GM23248 (cell line): ENCODE measurements at regions not wholly inside any gene's neighbourhood (a gene's known extent, or its start where the extent isn't known, plus 50 kb on each side); places are given as distances from the start of the nearest gene placed in this dataset.

Experiments
- DNase-seq: peaks from one replicate; pipeline ENCODE4 v3.0.0-alpha.2; 2015
- H2AFZ ChIP-seq: fragments of 200-600 bp; sonication (generic); 2 replicates; pipeline ENCODE4 v1.6.1; 2016; ENCODE audit warnings: antibody characterized with exemption
- H3F3A ChIP-seq: fragments of 200-600 bp; sonication (generic); 2 replicates; pipeline ENCODE4 v1.6.1; 2016; ENCODE audit warnings: mild to moderate bottlenecking, antibody characterized with exemption, mixed run types; ENCODE audit not compliant: insufficient read depth
- H3K27ac ChIP-seq: fragments of 200-600 bp; sonication (generic); 2 replicates; pipeline ENCODE4 v1.5.1; 2016; ENCODE audit warnings: mild to moderate bottlenecking
- H3K27me3 ChIP-seq: fragments of 200-600 bp; sonication (generic); replicated peaks from 2 replicates; pipeline ENCODE4 v1.6.1; 2016; ENCODE audit warnings: mild to moderate bottlenecking; ENCODE audit not compliant: insufficient read depth
- H3K36me3 ChIP-seq: fragments of 200-600 bp; sonication (generic); 2 replicates; pipeline ENCODE4 v1.6.1; 2016; ENCODE audit warnings: low read depth, mild to moderate bottlenecking
- H3K4me1 ChIP-seq: fragments of 200-600 bp; sonication (generic); 2 replicates; pipeline ENCODE4 v1.6.1; 2016; ENCODE audit warnings: mild to moderate bottlenecking; ENCODE audit not compliant: insufficient read depth
- H3K4me2 ChIP-seq: fragments of 200-600 bp; sonication (generic); one replicate; pipeline ENCODE4 v1.6.1; 2016; ENCODE audit warnings: mild to moderate bottlenecking; ENCODE audit not compliant: unreplicated experiment
- H3K4me3 ChIP-seq: fragments of 200-600 bp; sonication (generic); 2 replicates; pipeline ENCODE4 v1.5.1; 2016; ENCODE audit warnings: mild to moderate bottlenecking
- H3K79me2 ChIP-seq: fragments of 200-600 bp; sonication (generic); 2 replicates; pipeline ENCODE4 v1.6.1; 2016; ENCODE audit warnings: mild to moderate bottlenecking; ENCODE audit not compliant: insufficient read depth
- H3K9ac ChIP-seq: fragments of 200-600 bp; sonication (generic); 2 replicates; pipeline ENCODE4 v1.6.1; 2016; ENCODE audit warnings: mild to moderate bottlenecking
- H3K9me2 ChIP-seq: fragments of 200-600 bp; sonication (generic); 2 replicates; pipeline ENCODE4 v1.6.1; 2016; ENCODE audit warnings: mixed run types, mild to moderate bottlenecking, moderate library complexity; ENCODE audit not compliant: insufficient read depth
- H3K9me3 ChIP-seq: fragments of 200-600 bp; sonication (generic); one replicate; pipeline ENCODE4 v1.6.1; 2017; ENCODE audit warnings: low read depth
- H4K20me1 ChIP-seq: fragments of 200-600 bp; sonication (generic); 2 replicates; pipeline ENCODE4 v1.6.0; 2016; ENCODE audit not compliant: insufficient read depth
- EZH2 ChIP-seq: fragments of 200-600 bp; sonication (generic); IDR thresholded peaks from 2 replicates; pipeline ENCODE4 v1.6.1; 2018; ENCODE audit warnings: antibody characterized with exemption, mild to moderate bottlenecking; ENCODE audit not compliant: insufficient read depth, poor library complexity, severe bottlenecking
- EZH2phosphoT487 ChIP-seq: fragments of 200-600 bp; sonication (generic); IDR thresholded peaks from 2 replicates; pipeline ENCODE4 v1.6.1; 2018; ENCODE audit warnings: antibody characterized with exemption, moderate library complexity, mild to moderate bottlenecking, low read depth; ENCODE audit not compliant: insufficient read depth
- WGBS, 2 experiments: methylation state at CpG; one replicate each; pipeline ENCODE4 v1.1.6; 2015 to 2017; ENCODE audit warnings: low lambda C conversion rate in 2 of 2, low coverage in 1 of 2; ENCODE audit errors: missing lambda C conversion rate in 2 of 2; 5-methylcytosine and 5-hydroxymethylcytosine counted together
- in situ Hi-C: fragments of 300-500 bp; cut with MboI; formaldehyde crosslinking; loops from 2 replicates; pipeline ENCODE4 v1.15.0; 2020

DNA sequence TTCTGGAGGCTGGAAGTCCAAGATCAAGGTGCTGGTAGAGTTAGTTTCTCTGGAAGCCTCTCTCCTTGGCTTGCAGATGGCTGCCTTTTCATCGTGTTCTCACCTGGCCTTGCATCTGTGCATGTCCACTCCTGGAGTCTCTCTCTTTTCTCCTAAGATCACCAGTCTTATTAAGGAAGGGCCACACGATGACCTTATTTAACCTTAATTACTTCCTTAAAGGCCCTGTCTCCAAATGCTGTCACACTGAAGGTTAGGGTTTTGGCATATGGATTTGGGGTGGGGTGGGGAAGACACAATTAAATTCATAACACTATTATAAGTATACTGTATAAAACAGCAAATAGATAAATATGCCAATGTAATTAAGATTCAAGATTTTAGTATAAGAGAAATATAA, 402.4 kb upstream of the HS6ST1 start:
- TF ChIP-seq EZH2 (no peak), EZH2phosphoT487 (no peak)
- Histone ChIP-seq H3K9me2 (no peaks in the 10 kb centered on the region), H3F3A (no peaks in the 10 kb centered on the region), H3K79me2 (no peaks in the 10 kb centered on the region), H3K36me3 (no peaks in the 10 kb centered on the region), H3K4me3 (no peak overlapping the region), H3K9ac (no peak overlapping the region), H3K4me2 (no peak overlapping the region), H4K20me1 (no peaks in the 10 kb centered on the region), H3K27ac (no peak overlapping the region), H3K9me3 (no peaks in the 10 kb centered on the region), H3K4me1 (peaks cover 1% of the 10 kb centered on the region; the same call in 1 of the 2 replicates), H2AFZ (no peak overlapping the region), H3K27me3 (peaks cover 18% of the 10 kb centered on the region)
- in situ Hi-C loops: no loop called here
- WGBS, 2 experiments: 60 to 63% methylated on average over 2 of the region's 2 CpGs
- DNase-seq: no peak

DNA sequence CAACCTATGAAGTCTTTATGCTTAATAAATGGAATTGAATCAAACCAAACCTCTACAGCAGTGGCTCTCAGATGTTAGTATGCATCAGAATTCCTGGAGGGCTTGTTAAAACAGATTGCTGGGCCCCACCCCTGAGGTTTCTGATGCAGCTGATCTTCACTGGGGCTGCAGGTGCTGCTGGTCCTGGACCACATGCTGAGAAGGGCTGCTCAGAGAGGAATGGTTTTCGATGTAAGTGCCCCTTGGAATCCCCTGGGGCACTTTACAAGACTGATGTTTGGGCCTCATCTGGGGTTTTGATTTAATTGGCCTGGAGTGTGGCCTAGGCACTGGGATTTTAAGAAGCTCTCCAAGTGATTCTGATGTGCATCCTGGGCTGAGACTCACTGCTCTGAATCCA, 403.8 kb upstream of the HS6ST1 start:
- TF ChIP-seq EZH2 (no peak), EZH2phosphoT487 (no peak)
- H3K9me2 ChIP-seq: no peaks in the 10 kb centered on the region
- no peak overlapping the region for H2AFZ ChIP-seq
- H3K36me3 ChIP-seq: no peaks in the 10 kb centered on the region
- WGBS, 2 experiments: 47 to 62% methylated on average over 1 of the region's 1 CpG
- no peak overlapping the region for H3K4me3 ChIP-seq
- H3K79me2 ChIP-seq: no peaks in the 10 kb centered on the region
- in situ Hi-C loops: no loop called here
- peaks cover 9% of the 10 kb centered on the region for H3K27me3 ChIP-seq
- peaks cover 12% of the 10 kb centered on the region for H3K4me1 ChIP-seq
- DNase-seq: no peak
- H3K27ac ChIP-seq: no peak overlapping the region
- H3F3A ChIP-seq: peaks cover 12% of the 10 kb centered on the region
- no peaks in the 10 kb centered on the region for H3K9me3 ChIP-seq
- no peak overlapping the region for H3K4me2 ChIP-seq
- H3K9ac ChIP-seq: no peak overlapping the region
- H4K20me1 ChIP-seq: no peaks in the 10 kb centered on the region

DNA sequence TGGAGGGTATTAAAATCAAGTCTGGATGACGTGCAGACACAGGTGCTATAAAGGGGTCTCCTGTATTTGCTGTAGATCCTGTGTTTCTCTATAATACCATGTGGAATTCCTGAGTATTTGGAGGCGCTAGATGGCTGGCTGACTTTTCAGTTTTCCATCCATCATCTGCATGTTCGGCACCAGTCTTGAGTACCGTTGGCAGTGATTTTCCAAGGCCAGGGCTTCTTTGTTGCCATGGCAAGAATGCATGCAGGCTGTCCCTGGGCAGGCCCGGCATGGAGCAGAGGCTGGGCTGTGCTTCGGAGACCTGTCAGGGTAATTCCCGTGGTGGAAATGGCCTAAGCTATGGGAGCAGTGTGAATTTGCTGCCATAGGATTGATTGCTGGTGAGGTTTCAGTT, 405.9 kb upstream of the HS6ST1 start:
- H3K4me2 ChIP-seq: no peak overlapping the region
- H3K36me3 ChIP-seq: no peaks in the 10 kb centered on the region
- H3F3A ChIP-seq: peaks cover 27% of the 10 kb centered on the region
- H3K9me3 ChIP-seq: no peaks in the 10 kb centered on the region
- no peaks in the 10 kb centered on the region for H4K20me1 ChIP-seq
- TF ChIP-seq EZH2: no peak
- no peak for TF ChIP-seq EZH2phosphoT487
- H3K27ac ChIP-seq: no peak overlapping the region
- no peaks in the 10 kb centered on the region for H3K79me2 ChIP-seq
- H3K27me3 ChIP-seq: no peaks in the 10 kb centered on the region
- in situ Hi-C loops: no loop called here
- WGBS, 2 experiments: 82% methylated on average over 7 of the region's 7 CpGs
- H3K9ac ChIP-seq: no peak overlapping the region
- H3K4me3 ChIP-seq: no peak overlapping the region
- H3K9me2 ChIP-seq: no peaks in the 10 kb centered on the region
- no peak for DNase-seq
- peaks cover 21% of the 10 kb centered on the region for H3K4me1 ChIP-seq
- no peak overlapping the region for H2AFZ ChIP-seq

DNA sequence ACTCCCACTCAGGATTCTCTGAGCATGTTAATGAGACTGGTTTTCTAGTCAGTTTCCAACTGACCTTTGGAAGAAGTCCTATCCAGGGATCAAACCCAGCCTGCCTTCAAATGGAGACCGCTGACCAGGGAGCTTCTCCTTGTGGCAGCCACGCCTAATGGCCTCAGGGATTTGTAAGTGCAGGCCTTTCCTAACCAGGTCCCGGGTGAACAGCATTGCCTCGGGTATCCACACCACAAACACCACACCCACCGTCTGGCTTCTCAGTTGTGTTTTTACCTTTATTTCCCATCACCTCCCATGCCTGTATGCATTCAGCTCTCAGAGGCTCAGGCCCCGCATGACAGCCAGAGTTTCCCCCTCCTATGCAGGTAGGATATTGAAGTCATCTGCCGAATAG, 406.3 kb upstream of the HS6ST1 start:
- Histone ChIP-seq H3K4me3 (no peak overlapping the region), H4K20me1 (no peaks in the 10 kb centered on the region), H3K27me3 (no peaks in the 10 kb centered on the region), H3K4me2 (no peak overlapping the region), H3F3A (peaks cover 27% of the 10 kb centered on the region), H3K9ac (no peak overlapping the region), H3K79me2 (no peaks in the 10 kb centered on the region), H3K4me1 (peaks cover 21% of the 10 kb centered on the region), H3K36me3 (no peaks in the 10 kb centered on the region), H3K9me3 (no peaks in the 10 kb centered on the region), H3K9me2 (no peaks in the 10 kb centered on the region), H3K27ac (no peak overlapping the region), H2AFZ (no peak overlapping the region)
- in situ Hi-C loops: loop anchor here (25.0 kb wide), 1 partner anchor 388 kb away; no protein-coding TSS in a partner anchor
- WGBS, 2 experiments: 94 to 96% methylated on average over 6 to 7 of the region's 7 CpGs
- no peak for DNase-seq
- TF ChIP-seq EZH2: no peak
- TF ChIP-seq EZH2phosphoT487: no peak

DNA sequence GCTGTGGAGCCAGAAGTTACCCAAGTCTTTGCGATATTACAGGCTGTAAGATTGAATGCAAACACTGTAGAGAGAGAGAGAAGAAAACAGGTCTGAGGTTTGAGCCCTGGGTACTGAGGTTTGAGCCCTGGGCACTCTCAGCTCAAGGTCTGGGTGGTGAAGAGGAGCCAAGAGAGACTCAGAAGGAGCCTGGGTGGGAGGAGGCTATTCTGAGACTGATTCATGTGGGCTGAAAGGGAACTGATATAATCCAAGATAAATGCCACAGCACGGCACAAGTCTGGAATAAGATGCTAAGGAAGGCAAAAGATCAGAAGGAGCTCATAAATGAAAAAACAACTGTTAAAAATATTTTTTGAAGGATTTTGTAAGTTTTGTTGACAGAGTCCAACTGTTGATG, 407.6 kb upstream of the HS6ST1 start:
- DNase-seq: peak; percentile 54
- no peaks in the 10 kb centered on the region for H3K27me3 ChIP-seq
- no peaks in the 10 kb centered on the region for H3K36me3 ChIP-seq
- no peak overlapping the region for H3K4me3 ChIP-seq
- H3K4me1 ChIP-seq: peaks cover 21% of the 10 kb centered on the region
- in situ Hi-C loops: loop anchor here (25.0 kb wide), 1 partner anchor 389 kb away; no protein-coding TSS in a partner anchor
- TF ChIP-seq EZH2phosphoT487 (no peak), EZH2 (no peak)
- H3K27ac ChIP-seq: no peak overlapping the region
- H3F3A ChIP-seq: peaks cover 27% of the 10 kb centered on the region
- H3K79me2 ChIP-seq: no peaks in the 10 kb centered on the region
- no peak overlapping the region for H3K9ac ChIP-seq
- no peaks in the 10 kb centered on the region for H4K20me1 ChIP-seq
- WGBS, 2 experiments: 69 to 73% methylated on average over 2 of the region's 2 CpGs
- H2AFZ ChIP-seq: no peak overlapping the region
- no peaks in the 10 kb centered on the region for H3K9me3 ChIP-seq
- H3K9me2 ChIP-seq: no peaks in the 10 kb centered on the region
- no peak overlapping the region for H3K4me2 ChIP-seq
